Type B pancreatic cell (in vitro differentiated cells): ENCODE measurements at regions not wholly inside any gene's neighbourhood (a gene's known extent, or its start where the extent isn't known, plus 50 kb on each side); places are given as distances from the start of the nearest gene placed in this dataset.

Experiments used
- DNase-seq: peaks from one replicate; pipeline ENCODE4 v3.0.0; 2021; ENCODE audit warnings: mixed read lengths; ENCODE audit not compliant: unreplicated experiment; ENCODE audit errors: extremely low spot score
- H3K27ac Mint-ChIP-seq: 2 replicates; pipeline ENCODE4 v1.8.0; 2021; ENCODE audit warnings: mild to moderate bottlenecking, mixed read lengths
- H3K27me3 Mint-ChIP-seq: 2 replicates; pipeline ENCODE4 v1.8.0; 2021; ENCODE audit warnings: mixed read lengths
- H3K36me3 Mint-ChIP-seq: 2 replicates; pipeline ENCODE4 v1.8.0; 2021; ENCODE audit warnings: mixed read lengths
- H3K4me1 Mint-ChIP-seq: one replicate; pipeline ENCODE4 v1.8.0; 2021; ENCODE audit warnings: mixed read lengths; ENCODE audit not compliant: unreplicated experiment
- H3K4me3 Mint-ChIP-seq: 2 replicates; pipeline ENCODE4 v1.8.0; 2021; ENCODE audit warnings: mild to moderate bottlenecking, mixed read lengths
- H3K9me3 Mint-ChIP-seq: 2 replicates; pipeline ENCODE4 v1.8.0; 2021; ENCODE audit warnings: mixed read lengths
- CTCF ChIP-seq: fragments of 200-600 bp; sonication (generic); conservative IDR thresholded peaks from 2 replicates; pipeline ENCODE4 v1.5.0; 2021; ENCODE audit warnings: antibody characterized with exemption, mild to moderate bottlenecking

GRCh38 chr16:35562919-35563318 is 2103.5 kb downstream of the TP53TG3F start:
- DNase-seq, result no peak
- Mint-ChIP-seq H3K27me3 (no peaks in the 10 kb centered on the region), H3K27ac (no peak overlapping the region), H3K36me3 (no peaks in the 10 kb centered on the region), H3K4me3 (no peak overlapping the region), H3K4me1 (no peaks in the 10 kb centered on the region), H3K9me3 (peaks cover 16% of the 10 kb centered on the region)
- TF ChIP-seq CTCF, result no peak

GRCh38 chr16:35564148-35564547 is 2104.7 kb downstream of the TP53TG3F start:
- peaks cover 18% of the 10 kb centered on the region for H3K9me3 Mint-ChIP-seq
- H3K4me3 Mint-ChIP-seq, result no peak overlapping the region
- no peak for TF ChIP-seq CTCF
- H3K36me3 Mint-ChIP-seq, result no peaks in the 10 kb centered on the region
- H3K4me1 Mint-ChIP-seq, result no peaks in the 10 kb centered on the region
- no peak for DNase-seq
- H3K27me3 Mint-ChIP-seq, result no peaks in the 10 kb centered on the region
- no peak overlapping the region for H3K27ac Mint-ChIP-seq

GRCh38 chr16:35564889-35565288 is 2105.5 kb downstream of the TP53TG3F start:
- Mint-ChIP-seq H3K36me3 (no peaks in the 10 kb centered on the region), H3K27me3 (no peaks in the 10 kb centered on the region), H3K27ac (no peak overlapping the region), H3K9me3 (peaks cover 18% of the 10 kb centered on the region), H3K4me1 (no peaks in the 10 kb centered on the region), H3K4me3 (no peak overlapping the region)
- TF ChIP-seq CTCF, result no peak
- DNase-seq, result no peak

- no peak overlapping the region for H3K27ac Mint-ChIP-seq
- no peak overlapping the region for H3K4me3 Mint-ChIP-seq
- no peak for DNase-seq
- no peaks in the 10 kb centered on the region for H3K27me3 Mint-ChIP-seq
- H3K4me1 Mint-ChIP-seq, result no peaks in the 10 kb centered on the region
- peaks cover 18% of the 10 kb centered on the region for H3K9me3 Mint-ChIP-seq
- H3K36me3 Mint-ChIP-seq, result no peaks in the 10 kb centered on the region
- TF ChIP-seq CTCF, result no peak
Measured at GRCh38 chr16:35565626-35566025, 2106.2 kb downstream of the TP53TG3F start.

- Mint-ChIP-seq H3K9me3 (peaks cover 27% of the 10 kb centered on the region), H3K4me3 (no peak overlapping the region), H3K4me1 (no peaks in the 10 kb centered on the region), H3K27me3 (no peaks in the 10 kb centered on the region), H3K27ac (no peak overlapping the region), H3K36me3 (no peaks in the 10 kb centered on the region)
- no peak for DNase-seq
- no peak for TF ChIP-seq CTCF
Measured at GRCh38 chr16:35569413-35569812, 2110.0 kb downstream of the TP53TG3F start.

GRCh38 chr16:35570946-35571345 is 2111.5 kb downstream of the TP53TG3F start:
- H3K4me3 Mint-ChIP-seq, result no peak overlapping the region
- H3K4me1 Mint-ChIP-seq, result no peaks in the 10 kb centered on the region
- H3K36me3 Mint-ChIP-seq, result no peaks in the 10 kb centered on the region
- no peak for DNase-seq
- no peak for TF ChIP-seq CTCF
- no peaks in the 10 kb centered on the region for H3K27me3 Mint-ChIP-seq
- H3K27ac Mint-ChIP-seq, result no peak overlapping the region
- H3K9me3 Mint-ChIP-seq, result peaks cover 21% of the 10 kb centered on the region
